ENCODE measurements at regions not wholly inside any gene's neighbourhood (a gene's known extent, or its start where the extent isn't known, plus 50 kb on each side); places are given as distances from the start of the nearest gene placed in this dataset.

GRCh38 chr5:51990661-51991180 lies 607.5 kb downstream of the ISL1 start:
- no peak overlapping the region for H3K4me2 ChIP-seq
- H3K4me1 ChIP-seq: no peaks in the 10 kb centered on the region
- no peaks in the 10 kb centered on the region for H3K36me3 Mint-ChIP-seq
- no peaks in the 10 kb centered on the region for H3F3A ChIP-seq (ENCODE audit: low read depth)
- no peak overlapping the region for H3K27ac ChIP-seq
- DNase-seq (ENCODE audit: low spot score): no peak
- H3K9ac ChIP-seq: no peak overlapping the region
- no peaks in the 10 kb centered on the region for H3K36me3 ChIP-seq
- no peaks in the 10 kb centered on the region for H4K20me1 ChIP-seq (ENCODE audit: low read depth)
- no peaks in the 10 kb centered on the region for H3K9me3 ChIP-seq (ENCODE audit: low read depth)
- no peak overlapping the region for H2AFZ ChIP-seq (replicated peaks)
- H3K4me3 Mint-ChIP-seq: no peak overlapping the region
- H3K4me1 Mint-ChIP-seq: no peaks in the 10 kb centered on the region
- TF ChIP-seq EZH2 (IDR thresholded peaks at IDR 0.05) (no peak), EZH2phosphoT487 (IDR thresholded peaks at IDR 0.05) (no peak), CTCF (IDR thresholded peaks at IDR 0.05) (no peak)
- H3K27ac Mint-ChIP-seq: no peak overlapping the region
- H3K79me2 ChIP-seq (ENCODE audit: low read depth): no peaks in the 10 kb centered on the region
- no peaks in the 10 kb centered on the region for H3K27me3 ChIP-seq
- no peak overlapping the region for H3K4me3 ChIP-seq
- peaks cover 33% of the 10 kb centered on the region for H3K27me3 Mint-ChIP-seq (ENCODE audit: insufficient read depth, low read depth)
- H3K9me3 Mint-ChIP-seq: peaks cover 3% of the 10 kb centered on the region

DNA sequence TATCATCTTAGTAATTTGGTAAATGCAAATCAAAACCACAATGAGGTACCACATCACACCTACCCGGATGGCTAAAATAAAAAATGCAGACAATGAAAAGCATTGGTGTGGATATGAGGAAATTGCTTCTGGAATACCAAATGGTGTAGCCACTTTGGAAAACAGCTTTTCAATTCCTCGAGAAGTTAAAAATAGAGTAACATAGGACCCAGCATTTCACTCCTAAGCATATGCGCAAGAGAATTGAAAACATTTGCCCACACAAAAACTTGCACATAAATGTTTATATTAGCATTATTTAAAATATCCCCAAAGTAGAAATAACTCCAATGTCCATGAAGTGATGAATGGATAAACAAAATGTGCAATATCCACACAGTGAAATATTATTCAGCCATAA lies 608.7 kb downstream of the ISL1 start:
- Histone ChIP-seq H4K20me1 (ENCODE audit: low read depth) (no peaks in the 10 kb centered on the region), H3K27me3 (peaks cover 12% of the 10 kb centered on the region), H3K9me3 (ENCODE audit: low read depth) (no peaks in the 10 kb centered on the region), H3F3A (ENCODE audit: low read depth) (no peaks in the 10 kb centered on the region), H3K4me2 (no peak overlapping the region), H3K79me2 (ENCODE audit: low read depth) (no peaks in the 10 kb centered on the region), H3K9ac (no peak overlapping the region), H3K4me1 (no peaks in the 10 kb centered on the region), H3K36me3 (no peaks in the 10 kb centered on the region), H3K4me3 (no peak overlapping the region), H2AFZ (replicated peaks) (no peak overlapping the region), H3K27ac (no peak overlapping the region)
- H3K4me1 Mint-ChIP-seq: no peaks in the 10 kb centered on the region
- H3K27ac Mint-ChIP-seq: no peak overlapping the region
- H3K27me3 Mint-ChIP-seq (ENCODE audit: insufficient read depth, low read depth): peaks cover 33% of the 10 kb centered on the region
- no peak for DNase-seq (ENCODE audit: low spot score)
- no peak for TF ChIP-seq CTCF (IDR thresholded peaks at IDR 0.05)
- TF ChIP-seq EZH2 (IDR thresholded peaks at IDR 0.05): no peak
- no peak for TF ChIP-seq EZH2phosphoT487 (IDR thresholded peaks at IDR 0.05)
- peaks cover 3% of the 10 kb centered on the region for H3K9me3 Mint-ChIP-seq
- no peak overlapping the region for H3K4me3 Mint-ChIP-seq
- H3K36me3 Mint-ChIP-seq: no peaks in the 10 kb centered on the region

- H3K9me3 ChIP-seq (ENCODE audit: low read depth): no peaks in the 10 kb centered on the region
- H3K27ac Mint-ChIP-seq: no peak overlapping the region
- no peaks in the 10 kb centered on the region for H3F3A ChIP-seq (ENCODE audit: low read depth)
- H3K27me3 Mint-ChIP-seq (ENCODE audit: insufficient read depth, low read depth): peaks cover 34% of the 10 kb centered on the region
- TF ChIP-seq EZH2 (IDR thresholded peaks at IDR 0.05) (no peak), EZH2phosphoT487 (IDR thresholded peaks at IDR 0.05) (no peak), CTCF (IDR thresholded peaks at IDR 0.05) (no peak)
- H3K4me2 ChIP-seq: no peak overlapping the region
- no peaks in the 10 kb centered on the region for H4K20me1 ChIP-seq (ENCODE audit: low read depth)
- H3K4me3 ChIP-seq: no peak overlapping the region
- H2AFZ ChIP-seq (replicated peaks): no peak overlapping the region
- H3K27me3 ChIP-seq: peaks cover 38% of the 10 kb centered on the region
- H3K27ac ChIP-seq: no peak overlapping the region
- no peak overlapping the region for H3K9ac ChIP-seq
- H3K36me3 ChIP-seq: no peaks in the 10 kb centered on the region
- DNase-seq (ENCODE audit: low spot score): no peak
- H3K9me3 Mint-ChIP-seq: peaks cover 6% of the 10 kb centered on the region
- H3K36me3 Mint-ChIP-seq: no peaks in the 10 kb centered on the region
- no peaks in the 10 kb centered on the region for H3K79me2 ChIP-seq (ENCODE audit: low read depth)
- H3K4me3 Mint-ChIP-seq: no peak overlapping the region
- peaks cover 10% of the 10 kb centered on the region for H3K4me1 ChIP-seq
- peaks cover 4% of the 10 kb centered on the region for H3K4me1 Mint-ChIP-seq
Measured at GRCh38 chr5:51995773-51996306, 612.6 kb downstream of the ISL1 start.
